ENCODE measurements at regions not wholly inside any gene's neighbourhood (a gene's known extent, or its start where the extent isn't known, plus 50 kb on each side); places are given as distances from the start of the nearest gene placed in this dataset.

GRCh38 chr3:110736332-110736731 is 335.3 kb upstream of the NECTIN3 start:
- TF ChIP-seq CTCF (IDR thresholded peaks at IDR 0.05; ENCODE audit: poor library complexity, severe bottlenecking) (no peak), TAF1 (IDR thresholded peaks at IDR 0.05; ENCODE audit: low read depth) (no peak), EZH2 (IDR thresholded peaks at IDR 0.05; ENCODE audit: borderline replicate concordance, insufficient read depth, low read length, poor library complexity, severe bottlenecking) (no peak), RAD21 (conservative IDR thresholded peaks at IDR 0.05) (no peak), EP300 (conservative IDR thresholded peaks at IDR 0.05; ENCODE audit: poor library complexity, severe bottlenecking) (no peak), REST (IDR thresholded peaks at IDR 0.05; ENCODE audit: borderline replicate concordance) (no peak)
